ENCODE measurements at regions not wholly inside any gene's neighbourhood (a gene's known extent, or its start where the extent isn't known, plus 50 kb on each side); places are given as distances from the start of the nearest gene placed in this dataset.

DNA sequence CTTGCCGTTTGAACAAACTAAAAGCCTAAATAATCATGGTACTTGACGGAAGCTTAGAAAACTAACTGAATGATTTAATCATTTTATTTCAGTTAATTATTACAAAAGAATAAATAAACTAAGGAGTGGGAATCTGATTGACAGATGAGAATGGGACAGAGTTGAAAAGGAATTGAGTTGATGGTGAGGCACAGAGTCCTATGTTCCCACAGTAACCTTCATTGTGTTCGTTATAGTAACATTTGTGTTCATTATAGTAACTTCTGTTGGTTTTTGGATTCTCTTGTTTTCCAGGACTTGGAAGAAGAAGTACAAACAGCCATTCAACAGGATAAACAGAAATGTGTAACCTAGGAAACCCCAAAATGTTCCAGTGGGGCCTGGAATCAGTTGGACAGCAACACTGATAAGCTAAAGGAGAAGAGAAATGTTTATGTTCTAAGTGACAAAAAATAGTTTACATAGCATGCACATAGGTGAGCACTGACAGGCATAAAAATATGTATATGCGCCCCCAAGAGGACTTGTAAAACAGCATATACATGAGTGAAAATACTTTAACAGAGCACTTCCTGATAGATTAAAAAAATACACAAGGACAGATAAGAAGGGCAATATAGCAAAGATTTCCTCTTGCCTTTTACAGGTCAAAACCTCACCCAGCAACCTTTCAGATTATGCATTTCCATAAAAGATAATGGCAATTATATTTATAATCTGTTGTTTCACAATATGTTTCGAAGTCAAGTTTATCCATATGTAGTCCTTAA, 218.6 kb upstream of the HTR2C start:
- TF ChIP-seq, protein P1, sequence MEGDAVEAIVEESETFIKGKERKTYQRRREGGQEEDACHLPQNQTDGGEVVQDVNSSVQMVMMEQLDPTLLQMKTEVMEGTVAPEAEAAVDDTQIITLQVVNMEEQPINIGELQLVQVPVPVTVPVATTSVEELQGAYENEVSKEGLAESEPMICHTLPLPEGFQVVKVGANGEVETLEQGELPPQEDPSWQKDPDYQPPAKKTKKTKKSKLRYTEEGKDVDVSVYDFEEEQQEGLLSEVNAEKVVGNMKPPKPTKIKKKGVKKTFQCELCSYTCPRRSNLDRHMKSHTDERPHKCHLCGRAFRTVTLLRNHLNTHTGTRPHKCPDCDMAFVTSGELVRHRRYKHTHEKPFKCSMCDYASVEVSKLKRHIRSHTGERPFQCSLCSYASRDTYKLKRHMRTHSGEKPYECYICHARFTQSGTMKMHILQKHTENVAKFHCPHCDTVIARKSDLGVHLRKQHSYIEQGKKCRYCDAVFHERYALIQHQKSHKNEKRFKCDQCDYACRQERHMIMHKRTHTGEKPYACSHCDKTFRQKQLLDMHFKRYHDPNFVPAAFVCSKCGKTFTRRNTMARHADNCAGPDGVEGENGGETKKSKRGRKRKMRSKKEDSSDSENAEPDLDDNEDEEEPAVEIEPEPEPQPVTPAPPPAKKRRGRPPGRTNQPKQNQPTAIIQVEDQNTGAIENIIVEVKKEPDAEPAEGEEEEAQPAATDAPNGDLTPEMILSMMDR (conservative IDR thresholded peaks at IDR 0.05; ENCODE audit: low read length), result no peak
- TF ChIP-seq EZH2phosphoT487 (IDR thresholded peaks at IDR 0.05; ENCODE audit: borderline replicate concordance), result no peak
